IMR-90 (cell line): ENCODE measurements at regions not wholly inside any gene's neighbourhood (a gene's known extent, or its start where the extent isn't known, plus 50 kb on each side); places are given as distances from the start of the nearest gene placed in this dataset.

ENCODE experiments used
- ATAC-seq: fragments of 200-7000 bp; cut with Tn5 transposase; 2 replicates; pipeline ENCODE4 v1.9.1; 2020; ENCODE audit warnings: low read depth, mild to moderate bottlenecking, moderate library complexity
- BruUV-seq: library from RNA; stranded (reverse); fragments of 400-500 nt; replicated peaks from 2 replicates; lab custom pipeline; 2021; lab: Mats Ljungman, UMichigan
- CTCF ChIA-PET: fragments of 300-600 bp; formaldehyde crosslinking; extraction: SDS; loops from one replicate; lab custom pipeline; 2021; ENCODE audit warnings: antibody characterized with exemption; lab: Yijun Ruan, JAX
- POLR2A ChIA-PET: fragments of 300-600 bp; sonication (Branson Sonifier 250); formaldehyde crosslinking; loops from one replicate; lab custom pipeline; 2022; ENCODE audit warnings: antibody characterized with exemption; ENCODE audit not compliant: unreplicated experiment; lab: Charles Lee
- DNase-seq: peaks from one replicate; pipeline ENCODE4 v3.0.0; 2013
- H2AFZ ChIP-seq: replicated peaks from 2 replicates; pipeline ENCODE3; 2013; ENCODE audit warnings: low read length, mild to moderate bottlenecking; ENCODE audit not compliant: poor library complexity
- H2AK5ac ChIP-seq: 2 replicates; pipeline ENCODE4 v1.6.1; 2013; ENCODE audit warnings: low read depth, low read length, inconsistent platforms
- H2AK9ac ChIP-seq: replicated peaks from 2 replicates; pipeline ENCODE3; 2013; ENCODE audit warnings: mild to moderate bottlenecking, low read depth, low read length, moderate library complexity; ENCODE audit not compliant: poor library complexity
- H2BK120ac ChIP-seq: 2 replicates; pipeline ENCODE4 v1.6.1; 2013; ENCODE audit warnings: low read depth, low read length, inconsistent platforms
- H2BK15ac ChIP-seq: 3 replicates; pipeline ENCODE4 v1.6.1; 2013; ENCODE audit warnings: low read depth, low read length, inconsistent platforms
- H2BK20ac ChIP-seq: 2 replicates; pipeline ENCODE4 v1.6.1; 2013; ENCODE audit warnings: low read depth, mild to moderate bottlenecking, inconsistent platforms, low read length, moderate library complexity
- H2BK5ac ChIP-seq: 2 replicates; pipeline ENCODE4 v1.6.1; 2013; ENCODE audit warnings: mild to moderate bottlenecking, low read depth, low read length, inconsistent platforms; ENCODE audit not compliant: poor library complexity, severe bottlenecking
- H3K14ac ChIP-seq: replicated peaks from 2 replicates; pipeline ENCODE4 v1.6.1; 2013; ENCODE audit warnings: low read depth, low read length, inconsistent platforms
- H3K18ac ChIP-seq: 2 replicates; pipeline ENCODE4 v1.6.1; 2013; ENCODE audit warnings: low read depth, low read length, control low read depth
- H3K23ac ChIP-seq: 2 replicates; pipeline ENCODE4 v1.6.1; 2013; ENCODE audit warnings: low read depth, low read length, inconsistent platforms
- H3K27ac ChIP-seq: 2 replicates; pipeline ENCODE4 v1.5.1; 2013; ENCODE audit warnings: mild to moderate bottlenecking, control low read depth, low read length; ENCODE audit not compliant: insufficient read depth
- H3K27me3 ChIP-seq: 2 replicates; pipeline ENCODE4 v1.6.1; 2013; ENCODE audit warnings: low read length; ENCODE audit not compliant: control insufficient read depth, insufficient read depth
- H3K36me3 ChIP-seq: 2 replicates; pipeline ENCODE4 v1.6.1; 2013; ENCODE audit warnings: low read length, mixed read lengths; ENCODE audit not compliant: control insufficient read depth, insufficient read depth
- H3K4ac ChIP-seq: 2 replicates; pipeline ENCODE4 v1.6.1; 2013; ENCODE audit warnings: low read depth, low read length, inconsistent platforms
- H3K4me1 ChIP-seq: 2 replicates; pipeline ENCODE4 v1.6.1; 2013; ENCODE audit warnings: low read length, mixed read lengths; ENCODE audit not compliant: control insufficient read depth, insufficient read depth
- H3K4me2 ChIP-seq: 2 replicates; pipeline ENCODE4 v1.6.1; 2013; ENCODE audit warnings: low read depth, mild to moderate bottlenecking, control low read depth, low read length, moderate library complexity
- H3K4me3 ChIP-seq: 2 replicates; pipeline ENCODE4 v1.5.1; 2013; ENCODE audit warnings: low read depth, mild to moderate bottlenecking, control low read depth, low read length, moderate library complexity; ENCODE audit not compliant: insufficient read depth
- H3K56ac ChIP-seq: 2 replicates; pipeline ENCODE4 v1.6.1; 2013; ENCODE audit warnings: low read length, inconsistent platforms; ENCODE audit not compliant: insufficient read depth; ENCODE audit errors: extremely low read depth
- H3K79me1 ChIP-seq, 2 experiments: 2 replicates each; pipeline ENCODE4 v1.6.1; 2013; ENCODE audit warnings: low read length in 2 of 2, inconsistent platforms in 1 of 2, low read depth in 1 of 2
- H3K9ac ChIP-seq: 2 replicates; pipeline ENCODE4 v1.6.1; 2013; ENCODE audit warnings: low read depth, low read length, control low read depth
- H3K9me1 ChIP-seq: 2 replicates; pipeline ENCODE4 v1.6.1; 2013; ENCODE audit warnings: low read length, inconsistent platforms; ENCODE audit not compliant: insufficient read depth
- H3K9me3 ChIP-seq: 2 replicates; pipeline ENCODE4 v1.6.1; 2013; ENCODE audit warnings: low read length; ENCODE audit not compliant: control insufficient read depth, insufficient read depth
- H4K20me1 ChIP-seq: 2 replicates; pipeline ENCODE4 v1.6.1; 2013; ENCODE audit warnings: low read length, inconsistent platforms; ENCODE audit not compliant: insufficient read depth
- H4K5ac ChIP-seq: 2 replicates; pipeline ENCODE4 v1.6.1; 2013; ENCODE audit warnings: mild to moderate bottlenecking, low read depth, low read length, control low read depth
- H4K8ac ChIP-seq, 2 experiments: 2 replicates each; pipeline ENCODE4 v1.6.1; 2013; ENCODE audit warnings: low read depth in 2 of 2, low read length in 2 of 2, control low read depth in 1 of 2, inconsistent platforms in 1 of 2
- H4K91ac ChIP-seq: 2 replicates; pipeline ENCODE4 v1.6.1; 2013; ENCODE audit warnings: low read depth, low read length, inconsistent platforms; ENCODE audit not compliant: insufficient read depth
- CEBPB ChIP-seq: IDR thresholded peaks from 2 replicates; pipeline ENCODE4 v1.6.1; 2012; ENCODE audit warnings: low read depth, low read length, improper control_type of control experiment
- FOS ChIP-seq: fragments of 150-350 bp; IDR thresholded peaks from 2 replicates; pipeline ENCODE4 v1.6.1; 2016; ENCODE audit warnings: low read depth, low read length
- RAD21 ChIP-seq: IDR thresholded peaks from 2 replicates; pipeline ENCODE4 v1.6.1; 2012; ENCODE audit warnings: low read length, improper control_type of control experiment
- WGBS, 2 experiments: methylation state at CpG; one replicate each; pipeline versions ENCODE4 v1.1.5 to v1.1.7; 2013; ENCODE audit warnings: missing lambda C conversion rate in 2 of 2; ENCODE audit not compliant: insufficient read length in 1 of 2; ENCODE audit errors: extremely low coverage in 2 of 2; 5-methylcytosine and 5-hydroxymethylcytosine counted together
- dilution Hi-C: fragments of 300-500 bp; cut with HindIII; formaldehyde crosslinking; loops from one replicate; pipeline ENCODE4 v1.14.3; 2018; ENCODE audit warnings: low sequenced_read_pairs; ENCODE audit not compliant: unreplicated experiment
- in situ Hi-C: fragments of 300-500 bp; cut with MboI; formaldehyde crosslinking; loops from 3 replicates; pipeline ENCODE4 v1.14.3; 2019; ENCODE audit warnings: low sequenced_read_pairs, inconsistent platforms, mixed read lengths
- intact Hi-C: fragments of 100-400 bp; cut with micrococcal nuclease; formaldehyde crosslinking; loops from 2 replicates; pipeline ENCODE4 v1.10.0; 2022
- TF ChIP-seq, protein P1 (sequence below): fragments of 150-350 bp; IDR thresholded peaks from 2 replicates; pipeline ENCODE4 v1.6.1; 2017; ENCODE audit warnings: mild to moderate bottlenecking, antibody characterized with exemption, low read length, low read depth

DNA sequence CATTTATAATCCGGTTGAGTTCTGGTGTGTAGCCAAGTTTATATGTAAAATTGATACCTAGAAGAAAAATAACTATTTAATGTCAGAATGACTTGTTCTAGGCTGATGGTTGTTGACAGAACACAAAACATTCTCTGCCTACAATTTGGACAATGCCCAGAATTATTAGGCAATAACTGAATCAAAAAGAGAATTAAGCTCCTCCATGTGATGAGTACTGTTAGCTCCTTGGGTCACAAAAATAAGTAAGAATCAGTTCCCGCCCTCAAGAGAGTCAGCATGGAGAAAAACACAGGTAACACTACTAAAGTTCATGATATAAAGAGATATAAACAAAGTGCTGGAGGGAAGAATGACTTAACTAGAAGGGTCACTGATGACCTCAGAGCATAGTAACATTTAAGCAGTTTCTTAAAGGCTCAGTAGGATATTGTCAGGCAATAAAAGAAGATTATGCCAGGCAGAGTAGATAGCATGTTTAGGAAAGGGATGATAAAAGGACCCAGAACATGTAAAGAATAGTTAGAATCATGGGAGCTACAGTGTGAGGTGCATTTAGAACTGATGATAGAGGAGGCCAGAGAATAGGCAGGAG lies 200.5 kb upstream of the ACTBL2 start:
- Histone ChIP-seq H2BK15ac (no peak overlapping the region), H3K14ac (no peak overlapping the region), H3K79me1 (no peaks in the 10 kb centered on the region), H3K18ac (no peak overlapping the region), H2AFZ (no peak overlapping the region), H2BK120ac (no peak overlapping the region), H3K27ac (no peak overlapping the region), H2BK20ac (no peak overlapping the region), H2AK9ac (no peak overlapping the region), H4K91ac (no peak overlapping the region), H4K5ac (no peak overlapping the region), H4K8ac (no peak overlapping the region), H3K9me1 (no peaks in the 10 kb centered on the region), H2AK5ac (no peak overlapping the region), H3K56ac (no peak overlapping the region), H3K4me1 (peaks cover 1% of the 10 kb centered on the region), H3K23ac (no peak overlapping the region), H3K27me3 (no peaks in the 10 kb centered on the region), H3K4ac (no peak overlapping the region), H3K4me2 (no peak overlapping the region), H3K9me3 (no peaks in the 10 kb centered on the region), H3K36me3 (no peaks in the 10 kb centered on the region), H2BK5ac (no peak overlapping the region), H3K9ac (no peak overlapping the region), H4K20me1 (no peaks in the 10 kb centered on the region), H3K4me3 (no peak overlapping the region)
- no TSS peak for BruUV-seq
- ATAC-seq (peak; percentile 32; the same call in 1 of the 2 replicates), DNase-seq (peak; percentile 67)
- ChIA-PET POLR2A (no interaction called here), CTCF (no interaction called here)
- dilution Hi-C loops, result no loop called here
- intact Hi-C loops, result no loop called here
- no CpG with 5 or more reads among the region's 2 CpGs for WGBS, 2 experiments
- in situ Hi-C loops, result no loop called here
- TF ChIP-seq FOS (no peak), RAD21 (no peak), CEBPB (no peak; the same call in 1 of the 2 replicates)
- TF ChIP-seq, protein P1, sequence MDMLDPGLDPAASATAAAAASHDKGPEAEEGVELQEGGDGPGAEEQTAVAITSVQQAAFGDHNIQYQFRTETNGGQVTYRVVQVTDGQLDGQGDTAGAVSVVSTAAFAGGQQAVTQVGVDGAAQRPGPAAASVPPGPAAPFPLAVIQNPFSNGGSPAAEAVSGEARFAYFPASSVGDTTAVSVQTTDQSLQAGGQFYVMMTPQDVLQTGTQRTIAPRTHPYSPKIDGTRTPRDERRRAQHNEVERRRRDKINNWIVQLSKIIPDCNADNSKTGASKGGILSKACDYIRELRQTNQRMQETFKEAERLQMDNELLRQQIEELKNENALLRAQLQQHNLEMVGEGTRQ, result no peak
